Fibroblast of lung (primary cell): ENCODE measurements at regions not wholly inside any gene's neighbourhood (a gene's known extent, or its start where the extent isn't known, plus 50 kb on each side); places are given as distances from the start of the nearest gene placed in this dataset.

ENCODE experiments used
- DNase-seq, 2 donors: peaks; one replicate each; pipeline versions ENCODE4 v3.0.0 to v3.0.0-alpha.2; 2010; ENCODE audit warnings: low read depth in 2 of 2
- H2AFZ ChIP-seq: 2 replicates; pipeline ENCODE4 v1.5.1; 2012; ENCODE audit warnings: low read length, control low read depth, inconsistent platforms
- H3K27ac ChIP-seq: 2 replicates; pipeline ENCODE4 v1.5.1; 2011; ENCODE audit warnings: low read length, control low read depth; ENCODE audit not compliant: insufficient read depth
- H3K27me3 ChIP-seq: 2 replicates; pipeline ENCODE4 v1.5.1; 2011; ENCODE audit warnings: mild to moderate bottlenecking, low read length; ENCODE audit not compliant: control insufficient read depth, insufficient read depth
- H3K36me3 ChIP-seq: 2 replicates; pipeline ENCODE4 v1.5.1; 2011; ENCODE audit warnings: low read length; ENCODE audit not compliant: control insufficient read depth, insufficient read depth
- H3K4me1 ChIP-seq: 2 replicates; pipeline ENCODE4 v1.5.1; 2011; ENCODE audit warnings: low read length; ENCODE audit not compliant: control insufficient read depth, insufficient read depth; ENCODE audit errors: extremely low read depth
- H3K4me2 ChIP-seq: 2 replicates; pipeline ENCODE4 v1.5.1; 2011; ENCODE audit warnings: low read length, control low read depth; ENCODE audit not compliant: insufficient read depth; ENCODE audit errors: extremely low read depth
- H3K4me3 ChIP-seq, 4 experiments: fragments of 200-600 bp in 1 of 4; sonication (generic) in 1 of 4; replicated peaks in 1 of 4; 2 replicates each; pipeline ENCODE4 v1.5.1; 2011 to 2016; ENCODE audit warnings: low read length in 4 of 4, low read depth in 3 of 4, mild to moderate bottlenecking in 3 of 4, control low read depth in 2 of 4, inconsistent platforms in 1 of 4, mixed read lengths in 1 of 4; ENCODE audit not compliant: insufficient read depth in 1 of 4; ENCODE audit errors: control extremely low read depth in 1 of 4
- H3K79me2 ChIP-seq: 2 replicates; pipeline ENCODE4 v1.5.1; 2012; ENCODE audit warnings: mild to moderate bottlenecking, low read length, inconsistent platforms; ENCODE audit not compliant: control insufficient read depth, insufficient read depth
- H3K9ac ChIP-seq: 2 replicates; pipeline ENCODE4 v1.5.1; 2011; ENCODE audit warnings: mild to moderate bottlenecking, low read length, control low read depth; ENCODE audit not compliant: insufficient read depth
- H3K9me3 ChIP-seq: 2 replicates; pipeline ENCODE4 v1.5.1; 2012; ENCODE audit warnings: low read depth, low read length; ENCODE audit not compliant: control insufficient read depth, insufficient read depth
- H4K20me1 ChIP-seq: 2 replicates; pipeline ENCODE4 v1.5.1; 2011; ENCODE audit warnings: low read length; ENCODE audit not compliant: control insufficient read depth, insufficient read depth; ENCODE audit errors: extremely low read depth
- EZH2 ChIP-seq: IDR thresholded peaks from 2 replicates; pipeline ENCODE4 v1.5.1; 2012; ENCODE audit warnings: low read length, control low read depth, mild to moderate bottlenecking; ENCODE audit errors: missing control alignments
- TF ChIP-seq, protein P1 (sequence below), 2 donors: IDR thresholded peaks in 1 of 2; conservative IDR thresholded peaks in 1 of 2; 1 replicate in 1 of 2; 2 replicates in 1 of 2; pipeline ENCODE4 v1.5.1; 2011 to 2012; ENCODE audit warnings: low read length in 2 of 2, control low read depth in 1 of 2, inconsistent platforms in 1 of 2, low read depth in 1 of 2, mild to moderate bottlenecking in 1 of 2

DNA sequence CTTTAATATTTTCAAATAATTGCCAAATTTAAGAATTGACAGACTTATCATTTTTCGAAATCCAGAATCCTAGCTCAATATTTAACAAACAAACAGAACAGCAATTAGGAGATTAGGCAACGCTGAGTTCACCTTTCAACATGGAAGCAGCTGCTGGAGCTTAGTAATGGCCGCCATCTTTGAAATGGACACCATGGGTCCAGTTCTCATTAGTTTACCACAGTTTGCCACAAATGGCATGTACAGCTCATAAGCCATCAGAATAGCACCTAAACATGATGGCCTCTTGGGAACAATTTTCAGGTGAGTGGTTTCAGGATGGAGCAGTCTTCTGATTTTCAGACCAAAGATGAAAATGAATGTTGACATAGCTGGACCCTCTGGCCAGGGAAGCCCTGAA is 313.6 kb upstream of the OBI1 start:
- H4K20me1 ChIP-seq, result no peaks in the 10 kb centered on the region
- no peaks in the 10 kb centered on the region for H3K4me1 ChIP-seq
- no peak overlapping the region for H3K4me2 ChIP-seq
- no peak overlapping the region for H2AFZ ChIP-seq
- TF ChIP-seq EZH2, result no peak
- TF ChIP-seq, protein P1, sequence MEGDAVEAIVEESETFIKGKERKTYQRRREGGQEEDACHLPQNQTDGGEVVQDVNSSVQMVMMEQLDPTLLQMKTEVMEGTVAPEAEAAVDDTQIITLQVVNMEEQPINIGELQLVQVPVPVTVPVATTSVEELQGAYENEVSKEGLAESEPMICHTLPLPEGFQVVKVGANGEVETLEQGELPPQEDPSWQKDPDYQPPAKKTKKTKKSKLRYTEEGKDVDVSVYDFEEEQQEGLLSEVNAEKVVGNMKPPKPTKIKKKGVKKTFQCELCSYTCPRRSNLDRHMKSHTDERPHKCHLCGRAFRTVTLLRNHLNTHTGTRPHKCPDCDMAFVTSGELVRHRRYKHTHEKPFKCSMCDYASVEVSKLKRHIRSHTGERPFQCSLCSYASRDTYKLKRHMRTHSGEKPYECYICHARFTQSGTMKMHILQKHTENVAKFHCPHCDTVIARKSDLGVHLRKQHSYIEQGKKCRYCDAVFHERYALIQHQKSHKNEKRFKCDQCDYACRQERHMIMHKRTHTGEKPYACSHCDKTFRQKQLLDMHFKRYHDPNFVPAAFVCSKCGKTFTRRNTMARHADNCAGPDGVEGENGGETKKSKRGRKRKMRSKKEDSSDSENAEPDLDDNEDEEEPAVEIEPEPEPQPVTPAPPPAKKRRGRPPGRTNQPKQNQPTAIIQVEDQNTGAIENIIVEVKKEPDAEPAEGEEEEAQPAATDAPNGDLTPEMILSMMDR (conservative IDR thresholded peaks at IDR 0.05 in 1 of 2, IDR thresholded peaks at IDR 0.05 in 1 of 2; ENCODE audit: low read depth in 1 of 2, low read length in 2 of 2), result no peak
- H3K27ac ChIP-seq, result no peak overlapping the region
- DNase-seq, result no peak
- no peaks in the 10 kb centered on the region for H3K9me3 ChIP-seq
- no peaks in the 10 kb centered on the region for H3K36me3 ChIP-seq
- no peaks in the 10 kb centered on the region for H3K79me2 ChIP-seq
- no peak overlapping the region for H3K4me3 ChIP-seq
- H3K9ac ChIP-seq, result no peak overlapping the region
- no peaks in the 10 kb centered on the region for H3K27me3 ChIP-seq

DNA sequence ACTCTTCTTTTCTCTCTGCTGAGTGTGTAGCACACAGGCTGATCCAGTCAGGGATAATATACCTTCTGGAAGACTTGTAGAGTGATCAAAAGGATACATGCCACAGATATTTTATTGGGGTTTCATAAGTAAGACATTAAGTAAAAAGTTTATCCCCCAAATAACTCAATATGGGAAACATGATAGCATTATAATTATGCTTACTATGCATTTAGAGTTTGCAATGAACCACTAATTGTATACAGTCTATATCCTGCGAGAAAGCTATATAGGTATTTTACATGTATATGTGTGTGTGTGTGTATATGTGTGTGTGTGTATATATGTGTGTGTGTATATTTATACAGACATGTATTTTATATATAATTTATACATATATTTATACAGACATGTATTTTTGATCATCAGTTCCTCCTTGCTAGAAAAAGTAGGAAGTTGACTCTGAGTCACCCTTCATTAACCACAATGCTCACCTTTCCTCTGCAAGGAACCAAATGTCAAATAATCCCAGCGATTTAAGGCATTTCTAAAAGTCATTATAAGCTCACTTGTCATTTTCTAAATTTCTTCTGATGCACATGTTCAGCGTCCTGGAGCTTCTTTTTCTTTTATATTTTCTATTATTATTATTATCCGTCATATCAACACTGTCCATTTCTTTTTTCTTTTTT is 312.5 kb upstream of the OBI1 start:
- Histone ChIP-seq H3K9me3 (no peaks in the 10 kb centered on the region), H4K20me1 (no peaks in the 10 kb centered on the region), H3K27me3 (no peaks in the 10 kb centered on the region), H3K27ac (no peak overlapping the region), H2AFZ (no peak overlapping the region), H3K4me3 (no peak overlapping the region), H3K4me1 (no peaks in the 10 kb centered on the region), H3K36me3 (no peaks in the 10 kb centered on the region), H3K4me2 (no peak overlapping the region), H3K79me2 (no peaks in the 10 kb centered on the region), H3K9ac (no peak overlapping the region)
- DNase-seq, result no peak
- TF ChIP-seq EZH2, result no peak
- TF ChIP-seq, protein P1 (conservative IDR thresholded peaks at IDR 0.05 in 1 of 2, IDR thresholded peaks at IDR 0.05 in 1 of 2; ENCODE audit: low read depth in 1 of 2, low read length in 2 of 2), result no peak

DNA sequence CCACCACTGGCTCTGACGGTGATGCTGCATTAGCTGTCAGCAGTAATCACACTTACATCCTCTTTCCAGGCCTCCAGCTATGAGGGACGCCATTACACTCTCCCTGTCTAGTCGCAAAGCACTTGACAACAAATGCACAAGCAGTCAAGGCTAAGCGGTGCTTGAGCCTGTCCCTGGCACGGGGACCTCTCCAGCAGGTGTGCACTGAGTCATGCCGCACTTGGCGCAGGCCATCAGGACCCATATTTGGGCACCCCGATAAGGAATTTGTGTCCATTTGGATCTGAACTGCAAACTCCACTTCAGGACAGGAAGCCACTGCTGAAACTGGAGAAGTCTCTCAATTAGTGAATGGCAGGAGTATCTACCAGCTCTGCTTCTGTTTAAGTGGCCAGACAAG is 301.9 kb upstream of the OBI1 start:
- H4K20me1 ChIP-seq, result no peaks in the 10 kb centered on the region
- no peaks in the 10 kb centered on the region for H3K9me3 ChIP-seq
- H3K4me2 ChIP-seq, result no peak overlapping the region
- no peak for DNase-seq
- no peak overlapping the region for H3K4me3 ChIP-seq
- no peaks in the 10 kb centered on the region for H3K79me2 ChIP-seq
- no peak overlapping the region for H3K27ac ChIP-seq
- no peaks in the 10 kb centered on the region for H3K27me3 ChIP-seq
- no peak overlapping the region for H2AFZ ChIP-seq
- no peaks in the 10 kb centered on the region for H3K36me3 ChIP-seq
- H3K4me1 ChIP-seq, result no peaks in the 10 kb centered on the region
- H3K9ac ChIP-seq, result no peak overlapping the region
- TF ChIP-seq, protein P1 (conservative IDR thresholded peaks at IDR 0.05 in 1 of 2, IDR thresholded peaks at IDR 0.05 in 1 of 2; ENCODE audit: low read depth in 1 of 2, low read length in 2 of 2), result no peak
- TF ChIP-seq EZH2, result no peak
